BLaER1 treated with 17β-estradiol and CSF1 and Interleukin-3, amounts not matched to agents 10 nM and 100 nM (cell line): ENCODE measurements at regions not wholly inside any gene's neighbourhood (a gene's known extent, or its start where the extent isn't known, plus 50 kb on each side); places are given as distances from the start of the nearest gene placed in this dataset.

Experiments used
- H3K27ac ChIP-seq, 11 experiments: shearing (Covaris generic); formaldehyde crosslinking; 2 replicates each; pipeline ENCODE4 v1.8.1; 2022
- H3K27me3 ChIP-seq, 11 experiments: shearing (Covaris generic); formaldehyde crosslinking; 2 replicates each; pipeline ENCODE4 v1.8.1; 2022
- H3K36me3 ChIP-seq, 11 experiments: shearing (Covaris generic); formaldehyde crosslinking; 2 replicates each; pipeline ENCODE4 v1.8.1; 2022
- H3K4me1 ChIP-seq, 10 experiments: shearing (Covaris generic); formaldehyde crosslinking; 2 replicates each; pipeline ENCODE4 v1.8.1; 2022
- H3K4me2 ChIP-seq, 11 experiments: shearing (Covaris generic); formaldehyde crosslinking; 2 replicates each; pipeline ENCODE4 v1.8.1; 2022
- H3K4me3 ChIP-seq, 10 experiments: shearing (Covaris generic); formaldehyde crosslinking; 2 replicates each; pipeline ENCODE4 v1.8.1; 2022
- H3K9ac ChIP-seq, 11 experiments: shearing (Covaris generic); formaldehyde crosslinking; 2 replicates each; pipeline ENCODE4 v1.8.1; 2022
- H3K9me3 ChIP-seq, 11 experiments: shearing (Covaris generic); formaldehyde crosslinking; replicated peaks in 1 of 11; 2 replicates each; pipeline ENCODE4 v1.8.1; 2022
- H4K20me1 ChIP-seq, 11 experiments: shearing (Covaris generic); formaldehyde crosslinking; 2 replicates each; pipeline ENCODE4 v1.8.1; 2022
- Cebpa-rat ChIP-seq, 11 experiments: shearing (Covaris generic); IDR thresholded peaks; 2 replicates each; pipeline ENCODE4 v1.8.1; 2022

GRCh38 chr13:82136880-82137279, 1745.4 kb downstream of the SLITRK1 start:
- Histone ChIP-seq H3K9ac (no peak overlapping the region), H3K9me3 (no peaks in the 10 kb centered on the region), H3K4me3 (no peak overlapping the region), H3K36me3 (no peaks in the 10 kb centered on the region), H3K4me2 (no peak overlapping the region), H4K20me1 (no peaks in the 10 kb centered on the region), H3K4me1 (no peaks in the 10 kb centered on the region), H3K27me3 (no peaks in the 10 kb centered on the region), H3K27ac (no peak overlapping the region)
- TF ChIP-seq Cebpa-rat (IDR thresholded peaks at IDR 0.05) = no peak

- Histone ChIP-seq H3K36me3 (no peaks in the 10 kb centered on the region), H3K4me3 (no peak overlapping the region)
These were observed 1753.0 kb downstream of the SLITRK1 start for GRCh38 chr13:82129281-82129680.

GRCh38 chr13:82118589-82118988, 1763.7 kb downstream of the SLITRK1 start:
- no peaks in the 10 kb centered on the region for H4K20me1 ChIP-seq
- H3K4me3 ChIP-seq = no peak overlapping the region
- no peaks in the 10 kb centered on the region for H3K9me3 ChIP-seq
- H3K27ac ChIP-seq = no peak overlapping the region
- H3K4me1 ChIP-seq = no peaks in the 10 kb centered on the region
- no peak overlapping the region for H3K9ac ChIP-seq
- no peaks in the 10 kb centered on the region for H3K36me3 ChIP-seq
- H3K4me2 ChIP-seq = no peak overlapping the region
- no peak for TF ChIP-seq Cebpa-rat (IDR thresholded peaks at IDR 0.05)
- H3K27me3 ChIP-seq = no peaks in the 10 kb centered on the region

More at GRCh38 chr13:82129281-82129680, 1753.0 kb downstream of the SLITRK1 start:
- Histone ChIP-seq H4K20me1 (no peaks in the 10 kb centered on the region), H3K9me3 (no peaks in the 10 kb centered on the region), H3K4me2 (no peak overlapping the region), H3K9ac (no peak overlapping the region), H3K27me3 (no peaks in the 10 kb centered on the region), H3K27ac (no peak overlapping the region), H3K4me1 (no peaks in the 10 kb centered on the region)
- no peak for TF ChIP-seq Cebpa-rat (IDR thresholded peaks at IDR 0.05)

GRCh38 chr13:82116422-82116989, 1765.8 kb downstream of the SLITRK1 start:
- Histone ChIP-seq H3K4me1 (no peaks in the 10 kb centered on the region), H3K36me3 (no peaks in the 10 kb centered on the region), H3K9ac (no peak overlapping the region), H3K27me3 (no peaks in the 10 kb centered on the region), H4K20me1 (no peaks in the 10 kb centered on the region), H3K4me2 (no peak overlapping the region), H3K9me3 (no peaks in the 10 kb centered on the region), H3K4me3 (no peak overlapping the region), H3K27ac (no peak overlapping the region)
- no peak for TF ChIP-seq Cebpa-rat (IDR thresholded peaks at IDR 0.05)

GRCh38 chr13:82115391-82115790, 1766.9 kb downstream of the SLITRK1 start:
- Histone ChIP-seq H3K4me3 (no peak overlapping the region), H4K20me1 (no peaks in the 10 kb centered on the region), H3K4me2 (no peak overlapping the region), H3K4me1 (no peaks in the 10 kb centered on the region), H3K27ac (no peak overlapping the region), H3K9ac (no peak overlapping the region), H3K9me3 (no peaks in the 10 kb centered on the region), H3K27me3 (no peaks in the 10 kb centered on the region), H3K36me3 (no peaks in the 10 kb centered on the region)
- no peak for TF ChIP-seq Cebpa-rat (IDR thresholded peaks at IDR 0.05)

GRCh38 chr13:82096256-82096655, 1755.3 kb upstream of the SPRY2 start:
- Histone ChIP-seq H3K4me3 (no peak overlapping the region), H3K9me3 (no peaks in the 10 kb centered on the region), H3K27me3 (no peaks in the 10 kb centered on the region), H4K20me1 (no peaks in the 10 kb centered on the region), H3K4me2 (no peak overlapping the region), H3K36me3 (no peaks in the 10 kb centered on the region), H3K9ac (no peak overlapping the region), H3K27ac (no peak overlapping the region), H3K4me1 (no peaks in the 10 kb centered on the region)
- peak in 7 of 11 experiments; percentile 17 to 80 (median 48); a peak in 7 of 22 replicates for TF ChIP-seq Cebpa-rat (IDR thresholded peaks at IDR 0.05)

GRCh38 chr13:82092312-82092711, 1751.4 kb upstream of the SPRY2 start:
- no peak overlapping the region for H3K9ac ChIP-seq
- H3K27me3 ChIP-seq = no peaks in the 10 kb centered on the region
- no peak overlapping the region for H3K27ac ChIP-seq
- H3K4me3 ChIP-seq = no peak overlapping the region
- TF ChIP-seq Cebpa-rat (IDR thresholded peaks at IDR 0.05) = no peak
- no peak overlapping the region for H3K4me2 ChIP-seq
- no peaks in the 10 kb centered on the region for H3K9me3 ChIP-seq
- no peaks in the 10 kb centered on the region for H3K36me3 ChIP-seq
- peaks cover 0 to 6% (median 0%) of the 10 kb centered on the region in 10 experiments; a peak in 2 of 20 replicates for H3K4me1 ChIP-seq
- no peaks in the 10 kb centered on the region for H4K20me1 ChIP-seq

GRCh38 chr13:82088781-82089180, 1747.9 kb upstream of the SPRY2 start:
- Histone ChIP-seq H3K9ac (no peak overlapping the region), H3K4me3 (no peak overlapping the region), H3K4me1 (peaks cover 0 to 6% (median 0%) of the 10 kb centered on the region in 10 experiments; a peak in 2 of 20 replicates), H3K4me2 (no peak overlapping the region), H3K27me3 (no peaks in the 10 kb centered on the region), H3K36me3 (no peaks in the 10 kb centered on the region), H3K27ac (no peak overlapping the region), H3K9me3 (no peaks in the 10 kb centered on the region), H4K20me1 (no peaks in the 10 kb centered on the region)
- TF ChIP-seq Cebpa-rat (IDR thresholded peaks at IDR 0.05) = no peak

GRCh38 chr13:82076496-82076895, 1735.6 kb upstream of the SPRY2 start:
- no peak for TF ChIP-seq Cebpa-rat (IDR thresholded peaks at IDR 0.05)

GRCh38 chr13:82070416-82070815, 1729.5 kb upstream of the SPRY2 start:
- Histone ChIP-seq H4K20me1 (no peaks in the 10 kb centered on the region), H3K9me3 (no peaks in the 10 kb centered on the region), H3K9ac (no peak overlapping the region), H3K4me3 (no peak overlapping the region), H3K4me1 (no peaks in the 10 kb centered on the region), H3K27me3 (no peaks in the 10 kb centered on the region), H3K27ac (no peak overlapping the region), H3K36me3 (no peaks in the 10 kb centered on the region), H3K4me2 (no peak overlapping the region)
- no peak for TF ChIP-seq Cebpa-rat (IDR thresholded peaks at IDR 0.05)

More at GRCh38 chr13:82076496-82076895, 1735.6 kb upstream of the SPRY2 start:
- no peaks in the 10 kb centered on the region for H3K9me3 ChIP-seq
- H3K36me3 ChIP-seq = no peaks in the 10 kb centered on the region
- H3K4me2 ChIP-seq = no peak overlapping the region
- H3K4me1 ChIP-seq = no peaks in the 10 kb centered on the region
- H3K27ac ChIP-seq = no peak overlapping the region
- no peaks in the 10 kb centered on the region for H3K27me3 ChIP-seq
- H3K4me3 ChIP-seq = no peak overlapping the region
- no peaks in the 10 kb centered on the region for H4K20me1 ChIP-seq
- H3K9ac ChIP-seq = no peak overlapping the region
